H1 (cell line): ENCODE measurements at regions not wholly inside any gene's neighbourhood (a gene's known extent, or its start where the extent isn't known, plus 50 kb on each side); places are given as distances from the start of the nearest gene placed in this dataset.

Experiments used
- CTCF ChIA-PET: fragments of 300-600 bp; sonication (Branson Sonifier 250); formaldehyde crosslinking; loops from one replicate; lab custom pipeline; 2021; ENCODE audit not compliant: partially characterized antibody; lab: Charles Lee
- POLR2A ChIA-PET: fragments of 300-600 bp; sonication (Branson Sonifier 250); formaldehyde crosslinking; loops from one replicate; lab custom pipeline; 2021; ENCODE audit warnings: inconsistent platforms; ENCODE audit not compliant: partially characterized antibody; lab: Charles Lee
- DNase-seq, 2 experiments: peaks; one replicate each; pipeline versions ENCODE4 v3.0.0 to v3.0.0-alpha.2; 2010 to 2022; ENCODE audit warnings: low spot score in 2 of 2, low read depth in 1 of 2, mixed read lengths in 1 of 2
- FAIRE-seq: peaks from 2 replicates; lab custom pipeline; 2011; peaks lifted over from hg19 to GRCh38; lab: Jason Lieb, UNC
- H2AFZ ChIP-seq: 2 replicates; pipeline ENCODE4 v1.8.1; 2012; ENCODE audit warnings: low read length, inconsistent platforms
- H2AK5ac ChIP-seq: 2 replicates; pipeline ENCODE4 v1.6.1; 2013; ENCODE audit warnings: low read depth, low read length
- H2BK120ac ChIP-seq: replicated peaks from 2 replicates; pipeline ENCODE3; 2013; ENCODE audit warnings: low read depth, low read length, inconsistent platforms
- H2BK12ac ChIP-seq: 2 replicates; pipeline ENCODE4 v1.6.1; 2013; ENCODE audit warnings: low read depth, low read length
- H2BK15ac ChIP-seq: 2 replicates; pipeline ENCODE4 v1.6.1; 2013; ENCODE audit warnings: low read length
- H2BK20ac ChIP-seq: 2 replicates; pipeline ENCODE4 v1.6.1; 2013; ENCODE audit warnings: low read length
- H2BK5ac ChIP-seq: 2 replicates; pipeline ENCODE4 v1.6.1; 2013; ENCODE audit warnings: low read depth, low read length
- H3K14ac ChIP-seq: 2 replicates; pipeline ENCODE4 v1.6.1; 2013; ENCODE audit warnings: inconsistent platforms; ENCODE audit not compliant: insufficient read length
- H3K18ac ChIP-seq: 2 replicates; pipeline ENCODE4 v1.6.1; 2013; ENCODE audit warnings: low read length; ENCODE audit errors: extremely low read depth
- H3K23ac ChIP-seq: 2 replicates; pipeline ENCODE4 v1.6.1; 2013; ENCODE audit warnings: inconsistent platforms; ENCODE audit not compliant: insufficient read length
- H3K23me2 ChIP-seq: 2 replicates; pipeline ENCODE4 v1.6.1; 2013; ENCODE audit warnings: low read depth, low read length
- H3K27ac ChIP-seq: 2 replicates; pipeline ENCODE4 v1.6.1; 2011; ENCODE audit warnings: low read depth, low read length, inconsistent platforms
- H3K27me3 ChIP-seq, 4 experiments: replicated peaks in 1 of 4; 1 replicate in 1 of 4; 2 replicates in 3 of 4; pipeline versions ENCODE4 v1.6.1 to v1.8.1; 2011 to 2013; ENCODE audit warnings: low read length in 3 of 4, mild to moderate bottlenecking in 3 of 4, inconsistent platforms in 2 of 4, mixed read lengths in 2 of 4, moderate library complexity in 1 of 4; ENCODE audit not compliant: control insufficient read depth in 3 of 4, insufficient read depth in 3 of 4; ENCODE audit errors: extremely low read depth in 1 of 4
- H3K36me3 ChIP-seq, 4 experiments: 2 replicates each; pipeline versions ENCODE4 v1.6.1 to v1.8.1; 2011 to 2013; ENCODE audit warnings: mild to moderate bottlenecking in 4 of 4, low read length in 3 of 4, moderate library complexity in 2 of 4, control low read depth in 1 of 4, inconsistent platforms in 1 of 4; ENCODE audit not compliant: insufficient read depth in 4 of 4, control insufficient read depth in 2 of 4
- H3K4ac ChIP-seq: replicated peaks from 2 replicates; pipeline ENCODE3; 2013; ENCODE audit warnings: low read length, low read depth, mixed read lengths, inconsistent platforms; ENCODE audit not compliant: insufficient read length
- H3K4me1 ChIP-seq, 4 experiments: replicated peaks in 1 of 4; 1 replicate in 1 of 4; 2 replicates in 3 of 4; pipeline versions ENCODE4 v1.6.1 to v1.8.1; 2011 to 2013; ENCODE audit warnings: low read length in 3 of 4, inconsistent platforms in 2 of 4, mixed read lengths in 1 of 4; ENCODE audit not compliant: insufficient read depth in 4 of 4, control insufficient read depth in 3 of 4
- H3K4me2 ChIP-seq, 2 experiments: 2 replicates each; pipeline versions ENCODE4 v1.6.1 to v1.8.1; 2011 to 2013; ENCODE audit warnings: low read depth in 2 of 2, low read length in 2 of 2, control low read depth in 1 of 2, inconsistent platforms in 1 of 2, mild to moderate bottlenecking in 1 of 2; ENCODE audit not compliant: insufficient read depth in 1 of 2
- H3K4me3 ChIP-seq, 4 experiments: fragments of 200-600, 300-600 bp in 1 of 4; sonication (generic), shearing (Covaris generic), sonication (Bioruptor Twin) in 1 of 4; 2 replicates each; pipeline versions ENCODE4 v1.5.1 to v1.8.1; 2011 to 2016; ENCODE audit warnings: low read length in 4 of 4, low read depth in 3 of 4, control low read depth in 2 of 4, inconsistent platforms in 2 of 4, mild to moderate bottlenecking in 2 of 4, mixed read lengths in 1 of 4, moderate library complexity in 1 of 4; ENCODE audit not compliant: insufficient read depth in 2 of 4; ENCODE audit errors: extremely low read depth in 1 of 4
- H3K56ac ChIP-seq: replicated peaks from 2 replicates; pipeline ENCODE3; 2013; ENCODE audit warnings: low read depth, mild to moderate bottlenecking, mixed read lengths, low read length, inconsistent platforms; ENCODE audit not compliant: insufficient read length
- H3K79me1 ChIP-seq: 2 replicates; pipeline ENCODE4 v1.6.1; 2013; ENCODE audit warnings: low read depth, low read length, control low read depth
- H3K79me2 ChIP-seq, 2 experiments: 2 replicates each; pipeline versions ENCODE4 v1.6.1 to v1.8.1; 2012 to 2013; ENCODE audit warnings: low read length in 2 of 2, mild to moderate bottlenecking in 2 of 2, inconsistent platforms in 1 of 2; ENCODE audit not compliant: insufficient read depth in 2 of 2, control insufficient read depth in 1 of 2
- H3K9ac ChIP-seq, 4 experiments: replicated peaks in 1 of 4; 1 replicate in 1 of 4; 2 replicates in 3 of 4; pipeline versions ENCODE4 v1.6.1 to v1.8.1; 2011 to 2013; ENCODE audit warnings: low read depth in 3 of 4, low read length in 3 of 4, control low read depth in 2 of 4, mild to moderate bottlenecking in 2 of 4, moderate library complexity in 2 of 4, inconsistent platforms in 1 of 4; ENCODE audit errors: extremely low read depth in 1 of 4
- H3K9me3 ChIP-seq, 2 experiments: 2 replicates each; pipeline versions ENCODE4 v1.6.1 to v1.8.1; 2012 to 2013; ENCODE audit warnings: mild to moderate bottlenecking in 2 of 2, moderate library complexity in 2 of 2, control low read depth in 1 of 2, inconsistent platforms in 1 of 2, low read depth in 1 of 2, low read length in 1 of 2, mixed read lengths in 1 of 2; ENCODE audit not compliant: insufficient read depth in 2 of 2
- H4K20me1 ChIP-seq, 2 experiments: replicated peaks in 1 of 2; 2 replicates each; pipeline versions ENCODE3 to v1.8.1; 2011 to 2013; ENCODE audit warnings: inconsistent platforms in 2 of 2, low read length in 2 of 2, mild to moderate bottlenecking in 1 of 2; ENCODE audit not compliant: insufficient read depth in 2 of 2, control insufficient read depth in 1 of 2
- H4K5ac ChIP-seq: 2 replicates; pipeline ENCODE4 v1.6.1; 2013; ENCODE audit warnings: low read length, low read depth, mixed read lengths, inconsistent platforms; ENCODE audit not compliant: insufficient read length
- H4K8ac ChIP-seq: 2 replicates; pipeline ENCODE4 v1.8.0; 2013; ENCODE audit warnings: mild to moderate bottlenecking, moderate library complexity, low read length, inconsistent platforms; ENCODE audit not compliant: insufficient read depth; ENCODE audit errors: extremely low read depth
- H4K91ac ChIP-seq: replicated peaks from 2 replicates; pipeline ENCODE3; 2013; ENCODE audit warnings: low read length, mixed read lengths, inconsistent platforms; ENCODE audit not compliant: insufficient read length
- CHD2 ChIP-seq: IDR thresholded peaks from 2 replicates; pipeline ENCODE4 v1.6.1; 2012; ENCODE audit warnings: low read length, improper control_type of control experiment
- GTF2F1 ChIP-seq: IDR thresholded peaks from 2 replicates; pipeline ENCODE4 v1.6.1; 2012; ENCODE audit warnings: low read depth, low read length, improper control_type of control experiment, borderline replicate concordance
- NANOG ChIP-seq: IDR thresholded peaks from 2 replicates; pipeline ENCODE4 v1.6.1; 2011; ENCODE audit warnings: low read length, low read depth, mild to moderate bottlenecking, inconsistent platforms; ENCODE audit not compliant: insufficient read depth, poor library complexity, severe bottlenecking
- SIX5 ChIP-seq: IDR thresholded peaks from 2 replicates; pipeline ENCODE4 v1.6.1; 2011; ENCODE audit warnings: mild to moderate bottlenecking, low read depth, low read length
- WGBS, 2 experiments: shearing (Covaris generic) in 1 of 2; methylation state at CpG; one replicate each; pipeline versions ENCODE4 v1.1.6 to v1.1.7; 2013 to 2015; ENCODE audit warnings: low lambda C conversion rate in 2 of 2, mixed read lengths in 2 of 2, inconsistent platforms in 1 of 2, low coverage in 1 of 2, missing lambda C conversion rate in 1 of 2; ENCODE audit not compliant: insufficient replicate concordance in 2 of 2, insufficient coverage in 1 of 2, insufficient read length in 1 of 2; ENCODE audit errors: extremely low coverage in 1 of 2, missing lambda C conversion rate in 1 of 2; 5-methylcytosine and 5-hydroxymethylcytosine counted together

DNA sequence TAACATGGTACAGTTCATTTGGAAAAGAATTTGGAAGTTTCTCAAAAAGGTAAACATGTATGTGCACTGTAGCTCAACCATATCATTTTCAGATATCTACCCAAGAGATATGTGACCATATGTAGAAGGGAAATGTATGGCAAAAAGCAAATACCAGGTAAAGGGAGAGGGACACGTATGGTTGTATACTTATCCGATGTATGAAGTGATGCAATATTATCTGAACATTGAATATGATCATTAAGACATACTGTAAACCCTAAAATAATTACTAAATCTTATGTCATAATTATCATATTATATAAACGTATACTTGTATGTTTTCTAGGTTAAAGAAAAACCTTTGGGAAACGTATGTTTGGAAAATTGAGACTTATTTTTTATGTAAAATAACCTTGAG is 367.5 kb upstream of the KCND2 start:
- H2BK120ac ChIP-seq, result no peak overlapping the region
- H3K14ac ChIP-seq, result no peak overlapping the region
- TF ChIP-seq SIX5 (no peak), GTF2F1 (no peak), CHD2 (no peak), NANOG (no peak)
- TF ChIP-seq, all 59 proteins: peak for 0
- H2BK5ac ChIP-seq, result no peak overlapping the region
- no peak overlapping the region for H3K9ac ChIP-seq
- no peak overlapping the region for H3K4me2 ChIP-seq
- DNase-seq (no peak), FAIRE-seq (no peak)
- no peaks in the 10 kb centered on the region for H3K79me1 ChIP-seq
- H3K27me3 ChIP-seq, result no peaks in the 10 kb centered on the region
- WGBS, 2 experiments, result 87% methylated on average over 4 of the region's 4 CpGs; no CpG with 5 or more reads in 1 of the 2 experiments
- H3K23me2 ChIP-seq, result no peaks in the 10 kb centered on the region
- no peak overlapping the region for H2AK5ac ChIP-seq
- H4K91ac ChIP-seq, result no peak overlapping the region
- no peak overlapping the region for H3K4me3 ChIP-seq
- H2AFZ ChIP-seq, result no peak overlapping the region
- no peaks in the 10 kb centered on the region for H3K79me2 ChIP-seq
- no peak overlapping the region for H3K18ac ChIP-seq
- ChIA-PET CTCF (no interaction called here), POLR2A (no interaction called here)
- no peak overlapping the region for H4K5ac ChIP-seq
- H3K56ac ChIP-seq, result no peak overlapping the region
- H4K20me1 ChIP-seq, result no peaks in the 10 kb centered on the region
- no peak overlapping the region for H4K8ac ChIP-seq
- no peak overlapping the region for H2BK12ac ChIP-seq
- H3K4me1 ChIP-seq, result peaks cover 0 to 3% (median 0%) of the 10 kb centered on the region in 4 experiments; a peak in 1 of 7 replicates
- no peak overlapping the region for H2BK15ac ChIP-seq
- H3K23ac ChIP-seq, result no peak overlapping the region
- no peaks in the 10 kb centered on the region for H3K36me3 ChIP-seq
- no peak overlapping the region for H3K27ac ChIP-seq
- no peaks in the 10 kb centered on the region for H3K9me3 ChIP-seq
- H2BK20ac ChIP-seq, result no peak overlapping the region
- no peak overlapping the region for H3K4ac ChIP-seq
